GM19397 (cell line): ENCODE measurements at regions not wholly inside any gene's neighbourhood (a gene's known extent, or its start where the extent isn't known, plus 50 kb on each side); places are given as distances from the start of the nearest gene placed in this dataset.
"Not testable (repeated sequence)": the region's sequence is repeated elsewhere in the genome, so short reads cannot be mapped to it uniquely, and the experiment has no call there.

ENCODE experiments used
- ATAC-seq: cut with Tn5 transposase; IDR thresholded peaks from one replicate; pipeline ENCODE4 v1.9.1; 2021; ENCODE audit warnings: mild to moderate bottlenecking, moderate library complexity; ENCODE audit not compliant: unreplicated experiment

- ATAC-seq, result no peak
Measured at GRCh38 chr1:5768014-5768413, 224.2 kb downstream of the NPHP4 start.

- not testable (repeated sequence) for ATAC-seq
Measured at GRCh38 chr1:5766996-5767395, 225.2 kb downstream of the NPHP4 start.

DNA sequence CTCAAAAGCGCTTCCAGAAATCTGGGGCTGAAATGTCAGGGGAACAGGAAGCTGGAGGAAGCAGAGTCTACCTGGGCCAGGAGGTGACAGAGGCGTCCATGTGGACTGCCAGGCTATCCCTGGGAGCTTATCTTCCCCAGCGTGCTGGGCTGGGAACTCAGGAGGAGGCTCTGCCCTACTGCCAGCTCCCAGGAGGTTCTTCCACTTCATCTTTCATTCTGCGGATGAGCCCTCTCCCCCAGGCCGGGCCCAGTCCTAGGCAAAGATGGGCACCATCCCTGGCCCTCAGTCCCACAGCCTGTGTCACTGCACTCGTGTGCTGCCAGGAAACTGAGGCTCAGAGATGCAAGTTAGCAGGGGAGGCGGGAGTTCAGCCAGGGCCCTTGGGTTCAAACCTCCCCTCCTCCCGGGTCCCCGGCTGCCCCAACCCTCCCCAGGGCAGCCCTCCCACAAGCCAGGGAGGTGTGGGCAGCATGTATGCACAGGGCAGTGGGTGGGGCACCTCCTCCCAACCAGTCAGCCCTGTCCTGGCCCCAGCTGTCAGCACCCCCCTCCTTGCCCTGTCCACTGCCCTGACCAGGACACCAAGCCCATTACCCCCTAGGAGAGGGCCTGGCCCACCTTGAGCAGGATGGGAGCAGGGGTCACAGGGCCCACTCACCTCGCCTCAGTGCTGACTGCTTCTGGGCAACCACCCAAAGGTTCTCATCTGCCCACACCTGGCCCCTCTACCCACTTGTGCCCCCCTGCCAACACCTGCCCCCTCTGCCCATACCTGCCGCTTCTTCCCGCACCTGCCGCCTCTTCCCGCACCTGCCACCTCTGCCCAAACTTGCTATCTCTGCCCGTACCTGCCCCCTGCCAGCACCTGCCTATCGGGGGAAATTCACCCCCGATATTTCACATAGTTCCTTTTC is 226.0 kb downstream of the NPHP4 start:
- ATAC-seq, result no peak

GRCh38 chr1:5765483-5765882 is 226.7 kb downstream of the NPHP4 start:
- ATAC-seq, result no peak

GRCh38 chr1:5764959-5765358 is 227.3 kb downstream of the NPHP4 start:
- ATAC-seq, result no peak

DNA sequence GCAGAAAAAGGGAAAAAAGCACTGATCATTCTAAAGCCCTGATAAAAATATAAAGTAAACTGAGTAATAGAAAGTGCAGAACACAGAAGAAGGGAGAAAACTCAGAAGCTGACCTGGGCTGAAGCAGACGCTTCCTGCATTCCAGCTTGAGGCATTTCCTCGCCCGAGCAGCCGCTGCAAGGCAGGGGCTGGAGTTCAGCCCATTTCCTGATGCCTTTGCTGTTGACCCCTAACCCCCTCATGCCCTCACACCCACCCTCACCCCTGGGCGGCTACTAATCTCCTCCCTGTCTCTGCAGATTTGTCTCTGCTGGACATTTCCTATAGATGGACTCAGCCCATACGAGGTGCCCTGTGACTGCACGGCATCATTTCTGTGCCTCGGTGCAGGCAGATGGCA is 227.8 kb downstream of the NPHP4 start:
- ATAC-seq, result no peak

GRCh38 chr1:5763696-5764370 is 228.4 kb downstream of the NPHP4 start:
- ATAC-seq, result no peak

DNA sequence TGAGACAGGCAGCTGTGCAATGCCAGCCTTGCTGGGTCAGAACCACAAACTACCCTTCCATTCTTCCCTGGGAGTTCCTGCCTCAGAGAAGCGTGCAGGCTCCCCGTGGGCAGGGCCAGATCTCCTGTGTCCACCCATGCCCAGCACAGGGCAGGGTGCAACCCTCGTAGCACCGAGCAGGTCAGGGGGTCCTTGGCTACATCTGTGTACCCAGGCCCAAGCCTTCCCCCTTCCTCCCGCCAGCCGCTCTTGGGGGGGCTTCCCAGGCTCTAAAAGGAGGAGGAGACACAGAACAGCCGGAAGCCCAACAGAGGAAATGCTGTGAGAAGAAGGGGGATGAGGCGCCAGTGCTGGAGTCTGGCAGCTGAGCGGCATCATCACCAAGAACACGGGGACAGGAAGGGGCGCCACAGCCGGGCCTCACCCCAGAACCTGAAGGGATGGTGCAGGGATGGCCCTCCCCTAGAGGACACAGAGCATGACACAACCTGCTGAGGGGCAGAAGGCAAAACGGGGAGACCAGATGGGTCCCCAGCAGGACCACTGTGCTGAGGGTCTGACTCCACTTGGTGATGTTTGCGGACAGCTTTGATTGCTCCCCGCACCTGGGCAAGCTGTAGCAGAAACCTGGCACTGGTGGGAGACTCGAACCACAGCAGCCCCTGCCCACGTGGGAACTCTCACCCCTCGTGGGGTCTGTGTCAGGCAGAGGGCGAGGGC is 233.2 kb downstream of the NPHP4 start:
- no peak for ATAC-seq

DNA sequence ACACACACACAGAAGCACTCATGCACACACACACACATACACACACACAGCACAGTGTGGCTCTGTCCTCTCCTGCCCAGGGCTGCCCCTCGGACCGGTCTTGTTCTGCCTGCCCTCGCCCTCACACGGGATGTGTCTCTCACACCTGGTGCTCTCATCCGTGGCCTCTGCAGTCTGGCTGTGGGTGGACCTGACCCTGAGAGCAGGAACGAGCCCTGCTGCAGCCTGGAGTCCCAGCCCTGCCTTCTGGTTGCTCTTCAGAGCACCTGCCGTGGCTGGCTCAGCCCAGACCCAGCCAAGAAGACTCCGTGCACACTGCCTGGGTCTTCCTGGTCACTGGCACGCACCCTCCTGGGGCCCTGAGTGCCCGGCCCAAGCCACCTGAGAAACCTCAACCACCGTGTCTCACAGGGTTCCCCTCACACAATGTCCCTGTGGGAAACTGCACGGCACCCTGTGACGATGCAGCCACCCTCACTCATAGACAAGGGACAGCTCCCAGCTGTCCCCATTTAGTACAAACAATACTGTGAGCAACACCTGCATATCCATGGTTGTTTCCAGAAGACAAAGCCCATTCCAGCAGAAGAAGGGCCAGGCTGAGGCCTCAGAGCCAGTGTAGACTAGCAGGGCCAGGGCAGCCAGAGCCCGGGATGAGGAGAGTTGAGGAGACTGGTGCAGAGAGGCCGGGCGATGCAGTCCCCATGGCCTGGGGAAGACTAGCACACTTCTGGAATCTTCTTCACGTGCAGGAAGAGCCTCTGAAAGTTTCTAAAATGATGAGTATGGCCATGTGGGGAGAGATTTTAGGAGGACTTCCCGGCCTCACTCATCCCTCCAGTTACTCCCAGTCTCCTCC is 234.0 kb downstream of the NPHP4 start:
- ATAC-seq, result no peak

GRCh38 chr1:5757187-5757805 is 234.9 kb downstream of the NPHP4 start:
- ATAC-seq, result no peak

DNA sequence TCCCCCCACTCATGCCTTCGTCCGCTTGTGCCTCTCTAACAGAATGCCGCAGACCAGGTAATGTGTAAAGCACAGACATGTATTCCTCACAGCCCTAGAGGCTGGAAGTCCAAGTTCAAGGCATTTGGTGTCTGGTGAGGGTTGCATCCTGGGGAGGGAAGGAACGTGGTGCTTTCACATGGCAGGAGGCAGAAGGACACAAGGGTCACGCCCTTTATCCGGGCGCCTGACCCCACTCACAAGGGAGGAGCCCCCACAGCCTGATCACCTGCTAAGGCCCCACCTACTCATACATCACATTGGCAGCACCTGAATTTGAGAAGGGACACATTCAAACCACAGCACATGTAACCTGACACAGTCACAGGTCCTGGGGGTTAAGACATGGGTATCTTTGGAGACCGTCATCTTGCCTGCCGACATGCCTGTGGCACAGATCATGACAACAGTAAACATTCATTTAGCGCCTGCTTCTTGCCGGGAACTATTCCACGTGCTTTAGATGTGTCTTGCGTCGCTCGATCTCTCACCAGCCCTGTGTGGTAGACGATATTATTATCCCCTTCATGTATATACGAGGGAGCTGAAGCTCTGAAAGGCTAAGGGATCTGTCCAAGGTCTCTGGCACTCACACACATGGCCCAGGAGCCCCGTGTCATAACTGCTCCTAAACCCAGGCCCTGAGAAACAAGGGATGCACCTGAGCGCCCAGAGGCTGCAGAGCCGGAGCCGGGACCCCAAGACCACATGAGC is 235.6 kb downstream of the NPHP4 start:
- ATAC-seq, result no peak

- ATAC-seq, result no peak
Measured at GRCh38 chr1:5755552-5756125, 236.6 kb downstream of the NPHP4 start.

GRCh38 chr1:5754817-5755551 is 237.2 kb downstream of the NPHP4 start:
- ATAC-seq, result no peak

- ATAC-seq, result no peak
Measured at GRCh38 chr1:5753549-5754421, 238.4 kb downstream of the NPHP4 start.

- ATAC-seq, result no peak
Measured at GRCh38 chr1:5752746-5753548, 239.3 kb downstream of the NPHP4 start.

DNA sequence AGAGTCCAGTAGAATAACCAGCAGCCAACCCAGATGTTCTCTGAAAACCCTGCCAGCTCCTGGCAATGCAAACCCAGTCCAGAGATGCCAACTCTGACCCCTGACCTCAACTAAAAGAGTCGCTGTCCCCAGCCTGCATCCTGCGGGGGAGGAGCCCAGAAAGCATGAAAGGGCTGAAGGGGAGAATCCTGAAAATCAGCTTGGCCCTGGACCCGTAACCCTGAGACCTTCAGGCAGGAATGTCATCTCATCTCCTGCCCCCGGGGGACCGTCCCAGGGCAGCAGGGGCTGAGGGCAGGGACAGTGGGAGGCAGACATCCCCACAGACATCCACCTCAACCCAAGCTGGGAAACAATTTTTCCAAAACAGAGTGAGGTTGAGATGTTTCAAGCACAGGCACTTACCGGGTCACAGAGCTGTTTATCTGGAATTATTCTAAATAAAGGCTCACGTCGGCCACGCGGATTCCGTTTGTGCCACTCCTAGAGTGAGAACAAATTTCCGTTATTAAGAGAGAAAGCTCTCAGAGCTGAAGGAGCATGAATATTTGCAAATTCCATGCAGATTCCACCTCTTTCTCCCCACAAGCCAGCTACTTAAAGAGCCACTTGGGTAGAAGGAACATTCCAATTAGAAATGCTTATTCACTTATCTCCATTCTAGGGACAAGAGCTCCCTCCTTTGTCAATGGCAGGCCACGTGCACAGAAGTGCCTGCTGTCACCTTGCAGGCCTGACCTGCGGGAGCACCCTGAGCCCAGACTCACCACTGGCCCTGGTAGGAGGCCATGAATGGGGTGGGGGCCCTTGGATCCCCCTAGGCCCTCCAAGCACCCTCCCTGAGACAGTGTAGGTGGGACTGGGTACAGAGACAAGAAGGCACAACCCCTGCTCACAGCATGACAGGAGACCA is 240.1 kb downstream of the NPHP4 start:
- no peak for ATAC-seq
